Peyer's patch (tissue), 4 donors: ENCODE measurements at regions not wholly inside any gene's neighbourhood (a gene's known extent, or its start where the extent isn't known, plus 50 kb on each side); places are given as distances from the start of the nearest gene placed in this dataset.

Experiments used
- CTCF ChIP-seq, 6 experiments: fragments of 450-650 bp in 4 of 6; fragments of 200-600 bp in 2 of 6; sonication (generic) in 1 of 6; IDR thresholded peaks; one replicate each; pipeline ENCODE4 v1.5.1; 2017 to 2019; ENCODE audit warnings: antibody characterized with exemption in 6 of 6, mild to moderate bottlenecking in 3 of 6, moderate library complexity in 1 of 6
- POLR2A ChIP-seq, 2 donors: fragments of 450-650 bp; IDR thresholded peaks; one replicate each; pipeline ENCODE4 v1.5.1; 2017; ENCODE audit warnings: antibody characterized with exemption in 2 of 2, mild to moderate bottlenecking in 2 of 2, moderate library complexity in 2 of 2

- TF ChIP-seq CTCF (IDR thresholded peaks at IDR 0.05), result no peak
- no peak for TF ChIP-seq POLR2A (IDR thresholded peaks at IDR 0.05)
Measured at GRCh38 chr18:30775629-30776028, 266.9 kb downstream of the DSC3 start.
